Tibial artery (tissue), 4 donors: ENCODE measurements at regions not wholly inside any gene's neighbourhood (a gene's known extent, or its start where the extent isn't known, plus 50 kb on each side); places are given as distances from the start of the nearest gene placed in this dataset.

Experiments
- DNase-seq, 2 donors: peaks; one replicate each; pipeline ENCODE4 v3.0.0-alpha.2; 2019
- H3K27ac ChIP-seq, 2 donors: fragments of 200-600 bp; sonication (generic) in 1 of 2; 1 replicate in 1 of 2; 2 replicates in 1 of 2; pipeline ENCODE4 v1.5.1; 2018 to 2019; ENCODE audit warnings: mild to moderate bottlenecking in 1 of 2
- H3K27me3 ChIP-seq, 2 donors: fragments of 200-600 bp; sonication (generic) in 1 of 2; one replicate each; pipeline versions ENCODE4 v1.5.1 to v1.6.0; 2016 to 2019
- H3K36me3 ChIP-seq, 3 donors: fragments of 200-600 bp; sonication (generic) in 2 of 3; one replicate each; pipeline ENCODE4 v1.5.1; 2016 to 2019; ENCODE audit warnings: mild to moderate bottlenecking in 2 of 3
- H3K4me1 ChIP-seq, 4 donors: fragments of 200-600 bp; sonication (generic) in 2 of 4; 1 replicate in 3 of 4; 2 replicates in 1 of 4; pipeline ENCODE4 v1.5.1; 2016 to 2019
- H3K4me3 ChIP-seq, 2 donors: fragments of 200-600 bp; sonication (generic) in 1 of 2; 1 replicate in 1 of 2; 2 replicates in 1 of 2; pipeline ENCODE4 v1.5.1; 2018 to 2019; ENCODE audit warnings: mild to moderate bottlenecking in 2 of 2
- H3K9me3 ChIP-seq, 3 donors: fragments of 200-600 bp; sonication (generic) in 1 of 3; one replicate each; pipeline ENCODE4 v1.5.1; 2016 to 2019
- intact Hi-C: fragments of 100-400 bp; cut with DNase I; formaldehyde crosslinking; loops from one replicate; pipeline ENCODE4 v1.15.0; 2023; ENCODE audit warnings: low total_unique reads
- TF ChIP-seq, protein P1 (sequence below), 2 experiments: fragments of 200-600 bp in 1 of 2; fragments of 450-650 bp in 1 of 2; IDR thresholded peaks; one replicate each; pipeline ENCODE4 v1.5.1; 2017 to 2019; ENCODE audit warnings: antibody characterized with exemption in 2 of 2, mild to moderate bottlenecking in 1 of 2, moderate library complexity in 1 of 2

DNA sequence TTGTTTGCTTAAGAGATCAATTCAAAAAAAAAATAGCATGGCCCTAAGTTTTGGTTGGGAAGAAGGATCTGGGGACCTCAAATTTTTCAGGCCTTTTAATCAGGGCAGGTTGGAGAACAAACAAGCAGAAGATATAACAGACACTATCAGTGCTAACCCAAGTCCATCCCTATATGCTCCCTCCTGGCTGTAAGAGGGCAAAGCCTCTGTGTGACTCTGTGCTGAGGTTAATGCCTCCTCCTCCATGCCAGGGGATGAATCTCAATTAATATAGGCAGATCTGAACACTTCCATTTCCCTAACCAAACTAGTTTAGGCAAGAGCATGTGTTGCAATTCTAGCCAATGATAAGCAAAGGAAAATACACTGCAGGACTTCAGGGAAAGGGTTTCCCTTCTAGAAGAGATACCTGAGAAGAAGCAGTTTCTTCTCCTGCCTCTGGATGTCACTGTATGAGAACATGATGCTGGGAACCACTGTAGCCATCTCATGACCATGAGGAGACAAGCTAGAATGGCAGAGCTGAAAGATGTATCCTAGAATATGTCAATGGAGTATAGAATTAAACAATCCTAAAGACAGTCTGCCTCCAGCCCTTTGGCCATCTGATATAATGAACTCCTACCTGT, 76.0 kb downstream of the CHD9NB start:
- DNase-seq, result no peak
- H3K4me3 ChIP-seq, result no peak overlapping the region
- TF ChIP-seq, protein P1, sequence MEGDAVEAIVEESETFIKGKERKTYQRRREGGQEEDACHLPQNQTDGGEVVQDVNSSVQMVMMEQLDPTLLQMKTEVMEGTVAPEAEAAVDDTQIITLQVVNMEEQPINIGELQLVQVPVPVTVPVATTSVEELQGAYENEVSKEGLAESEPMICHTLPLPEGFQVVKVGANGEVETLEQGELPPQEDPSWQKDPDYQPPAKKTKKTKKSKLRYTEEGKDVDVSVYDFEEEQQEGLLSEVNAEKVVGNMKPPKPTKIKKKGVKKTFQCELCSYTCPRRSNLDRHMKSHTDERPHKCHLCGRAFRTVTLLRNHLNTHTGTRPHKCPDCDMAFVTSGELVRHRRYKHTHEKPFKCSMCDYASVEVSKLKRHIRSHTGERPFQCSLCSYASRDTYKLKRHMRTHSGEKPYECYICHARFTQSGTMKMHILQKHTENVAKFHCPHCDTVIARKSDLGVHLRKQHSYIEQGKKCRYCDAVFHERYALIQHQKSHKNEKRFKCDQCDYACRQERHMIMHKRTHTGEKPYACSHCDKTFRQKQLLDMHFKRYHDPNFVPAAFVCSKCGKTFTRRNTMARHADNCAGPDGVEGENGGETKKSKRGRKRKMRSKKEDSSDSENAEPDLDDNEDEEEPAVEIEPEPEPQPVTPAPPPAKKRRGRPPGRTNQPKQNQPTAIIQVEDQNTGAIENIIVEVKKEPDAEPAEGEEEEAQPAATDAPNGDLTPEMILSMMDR (IDR thresholded peaks at IDR 0.05), result peak; percentile 22 to 24
- no peaks in the 10 kb centered on the region for H3K9me3 ChIP-seq
- no peaks in the 10 kb centered on the region for H3K27me3 ChIP-seq
- H3K36me3 ChIP-seq, result no peaks in the 10 kb centered on the region
- no peak overlapping the region for H3K27ac ChIP-seq
- no peaks in the 10 kb centered on the region for H3K4me1 ChIP-seq
- intact Hi-C loops, result no loop called here

DNA sequence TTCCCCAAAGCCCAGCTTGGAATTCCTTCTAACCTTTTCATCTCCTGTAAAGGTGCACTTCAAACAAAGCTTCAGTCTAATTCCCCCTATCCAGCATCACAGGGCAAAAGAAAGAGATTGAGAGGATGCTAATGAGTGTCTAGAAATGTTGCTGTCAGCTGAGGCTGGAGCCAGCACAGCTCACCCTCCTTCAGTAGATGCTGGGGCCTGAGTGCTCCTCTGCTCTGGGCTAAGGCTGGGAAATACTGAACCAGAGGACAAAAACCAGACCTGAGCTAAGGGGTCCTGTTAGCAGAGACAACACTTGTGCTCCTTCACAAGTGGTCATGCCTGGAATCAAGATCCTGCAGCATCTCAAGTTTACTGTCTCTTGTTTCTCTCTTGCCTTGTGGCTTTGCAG, 85.0 kb downstream of the CHD9NB start:
- Histone ChIP-seq H3K27me3 (no peaks in the 10 kb centered on the region), H3K36me3 (no peaks in the 10 kb centered on the region), H3K9me3 (no peaks in the 10 kb centered on the region), H3K4me1 (no peaks in the 10 kb centered on the region), H3K27ac (no peak overlapping the region), H3K4me3 (no peak overlapping the region)
- no peak for DNase-seq
- intact Hi-C loops, result no loop called here
- TF ChIP-seq, protein P1 (IDR thresholded peaks at IDR 0.05), result no peak

DNA sequence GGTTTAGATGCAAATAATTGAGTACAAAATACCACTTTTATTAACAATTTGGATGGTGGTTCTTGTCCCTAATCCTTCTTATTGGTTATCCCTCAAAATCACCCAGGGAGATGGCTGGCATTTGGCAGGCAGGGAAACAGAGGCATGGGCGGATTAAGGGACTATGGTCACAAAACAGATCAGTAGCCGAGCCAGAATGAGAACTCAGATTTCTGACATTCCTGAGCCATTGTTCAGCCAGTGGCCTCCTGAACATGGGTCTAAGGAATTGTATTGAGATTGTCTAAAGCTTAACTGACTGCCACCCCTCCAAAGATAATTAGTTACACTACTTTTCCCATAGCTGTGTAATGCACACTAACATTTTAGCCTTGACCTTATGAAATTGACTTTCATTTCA, 88.4 kb downstream of the CHD9NB start:
- intact Hi-C loops, result no loop called here

DNA sequence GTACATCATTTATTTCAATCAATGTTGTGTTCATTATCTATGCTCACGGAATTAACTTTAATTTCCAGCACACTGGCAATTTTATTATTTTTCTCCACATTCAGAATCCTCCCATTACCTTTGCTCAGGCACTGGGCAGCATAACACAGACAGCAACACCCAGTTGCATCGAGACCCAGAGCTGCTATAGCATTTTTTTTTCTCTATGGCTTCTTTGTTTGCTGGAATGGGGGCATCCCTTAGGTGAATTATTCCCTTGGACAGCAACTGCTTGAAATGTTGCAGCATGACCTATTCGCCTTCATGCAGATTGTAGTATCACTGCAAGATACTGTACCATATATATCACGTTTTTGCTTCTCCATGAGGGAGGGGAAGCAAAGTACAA, 88.8 kb downstream of the CHD9NB start:
- TF ChIP-seq, protein P1 (IDR thresholded peaks at IDR 0.05), result no peak
- H3K27ac ChIP-seq, result no peak overlapping the region
- H3K9me3 ChIP-seq, result no peaks in the 10 kb centered on the region
- intact Hi-C loops, result no loop called here
- no peaks in the 10 kb centered on the region for H3K27me3 ChIP-seq
- no peaks in the 10 kb centered on the region for H3K36me3 ChIP-seq
- no peak overlapping the region for H3K4me3 ChIP-seq
- DNase-seq, result no peak
- no peaks in the 10 kb centered on the region for H3K4me1 ChIP-seq

More for the DNA sequence above, 88.4 kb downstream of the CHD9NB start:
- Histone ChIP-seq H3K4me3 (no peak overlapping the region), H3K36me3 (no peaks in the 10 kb centered on the region), H3K27me3 (no peaks in the 10 kb centered on the region), H3K27ac (no peak overlapping the region), H3K4me1 (no peaks in the 10 kb centered on the region), H3K9me3 (no peaks in the 10 kb centered on the region)
- no peak for DNase-seq
- TF ChIP-seq, protein P1 (IDR thresholded peaks at IDR 0.05), result no peak

DNA sequence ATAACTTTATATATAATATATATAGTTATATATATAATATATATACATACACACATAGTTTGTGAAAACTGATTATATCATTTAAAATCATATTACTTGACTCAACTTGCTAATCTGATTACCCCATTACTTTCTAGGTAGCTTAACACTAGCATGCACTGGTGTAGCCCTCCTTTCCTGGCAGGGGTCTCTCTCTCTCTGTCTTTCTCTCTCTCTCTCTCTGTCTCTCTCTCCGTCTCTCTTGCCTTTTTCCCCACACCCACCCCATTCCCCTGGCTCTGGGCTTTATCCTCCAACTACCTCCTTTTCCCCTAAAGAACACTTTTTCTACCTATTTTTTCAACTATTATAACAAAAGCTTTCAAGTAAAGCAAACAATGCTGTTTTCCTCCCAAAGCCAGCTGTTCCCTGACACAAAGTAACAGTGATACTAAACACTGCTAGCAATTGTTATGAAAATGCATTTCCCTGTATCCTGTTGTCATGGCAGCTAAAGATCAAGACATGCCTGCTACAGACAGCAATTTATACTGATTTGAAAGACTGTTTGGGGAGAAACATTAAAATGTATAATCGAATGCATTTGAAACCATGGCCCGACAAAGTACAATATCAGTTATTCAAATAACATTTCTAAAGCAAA, 89.4 kb downstream of the CHD9NB start:
- Histone ChIP-seq H3K9me3 (no peaks in the 10 kb centered on the region), H3K36me3 (no peaks in the 10 kb centered on the region), H3K27ac (no peak overlapping the region), H3K4me1 (no peaks in the 10 kb centered on the region), H3K27me3 (no peaks in the 10 kb centered on the region), H3K4me3 (no peak overlapping the region)
- intact Hi-C loops, result no loop called here
- no peak for DNase-seq
- TF ChIP-seq, protein P1 (IDR thresholded peaks at IDR 0.05), result no peak
